ENCODE measurements at regions not wholly inside any gene's neighbourhood (a gene's known extent, or its start where the extent isn't known, plus 50 kb on each side); places are given as distances from the start of the nearest gene placed in this dataset.
"Not testable (repeated sequence)": the region's sequence is repeated elsewhere in the genome, so short reads cannot be mapped to it uniquely, and the experiment has no call there.

GRCh38 chr5:111826064-111826463, 69.1 kb upstream of the NREP start:
- DNase-seq (ENCODE audit: low spot score), result no peak

DNA sequence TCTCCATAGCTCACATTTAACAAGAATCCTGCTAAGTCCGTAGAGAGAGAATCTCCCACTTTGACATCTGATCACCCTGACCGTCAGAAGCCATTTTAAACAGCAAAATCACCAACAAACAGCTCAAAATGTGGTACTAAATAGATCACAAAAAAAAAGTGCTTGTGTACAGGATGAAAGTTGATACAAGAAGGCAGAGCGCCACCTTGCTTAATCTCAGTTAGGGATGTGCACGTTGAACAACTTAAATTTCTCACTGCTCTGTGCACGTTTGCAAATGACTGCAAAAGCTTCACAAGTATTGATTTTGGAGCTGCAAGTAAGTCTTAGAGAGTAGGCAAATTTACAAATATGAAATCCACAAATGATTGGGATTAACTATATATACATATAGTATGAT, 63.1 kb upstream of the NREP start:
- DNase-seq (ENCODE audit: low spot score), result no peak

DNA sequence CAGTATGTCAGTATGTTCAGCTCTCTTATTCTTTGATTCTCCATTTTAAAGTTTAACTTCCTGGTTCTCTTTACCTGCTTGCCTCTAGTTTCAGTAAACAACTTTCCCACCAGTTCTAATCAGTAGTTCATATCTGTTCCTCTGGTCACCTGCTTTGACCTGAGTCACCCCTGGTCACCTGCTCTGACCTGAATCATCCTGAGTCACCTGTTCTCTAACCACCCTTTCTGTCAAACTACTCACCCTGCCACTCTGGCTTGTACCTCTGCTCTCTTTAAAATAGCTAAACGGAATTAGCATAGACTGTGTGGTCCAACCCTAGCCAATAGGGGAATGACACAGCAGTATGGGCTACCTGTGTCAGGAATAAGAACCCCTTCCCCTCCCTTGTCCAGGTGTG, 62.0 kb upstream of the NREP start:
- not testable (repeated sequence) for DNase-seq (ENCODE audit: low spot score)

GRCh38 chr5:111813537-111813936, 56.5 kb upstream of the NREP start:
- no peak for DNase-seq (ENCODE audit: low spot score)

GRCh38 chr5:111810112-111810511, 53.1 kb upstream of the NREP start:
- no peak for DNase-seq (ENCODE audit: low spot score)

All from umbilical cord (tissue), 1 donor.